IMR-90 (cell line): ENCODE measurements at regions not wholly inside any gene's neighbourhood (a gene's known extent, or its start where the extent isn't known, plus 50 kb on each side); places are given as distances from the start of the nearest gene placed in this dataset.

Source experiments
- ATAC-seq: fragments of 200-7000 bp; cut with Tn5 transposase; 2 replicates; pipeline ENCODE4 v1.9.1; 2020; ENCODE audit warnings: low read depth, mild to moderate bottlenecking, moderate library complexity
- BruUV-seq: library from RNA; stranded (reverse); fragments of 400-500 nt; replicated peaks from 2 replicates; lab custom pipeline; 2021; lab: Mats Ljungman, UMichigan
- CTCF ChIA-PET: fragments of 300-600 bp; formaldehyde crosslinking; extraction: SDS; loops from one replicate; lab custom pipeline; 2021; ENCODE audit warnings: antibody characterized with exemption; lab: Yijun Ruan, JAX
- POLR2A ChIA-PET: fragments of 300-600 bp; sonication (Branson Sonifier 250); formaldehyde crosslinking; loops from one replicate; lab custom pipeline; 2022; ENCODE audit warnings: antibody characterized with exemption; ENCODE audit not compliant: unreplicated experiment; lab: Charles Lee
- DNase-seq: peaks from one replicate; pipeline ENCODE4 v3.0.0; 2013
- H2AFZ ChIP-seq: replicated peaks from 2 replicates; pipeline ENCODE3; 2013; ENCODE audit warnings: low read length, mild to moderate bottlenecking; ENCODE audit not compliant: poor library complexity
- H2AK5ac ChIP-seq: 2 replicates; pipeline ENCODE4 v1.6.1; 2013; ENCODE audit warnings: low read depth, low read length, inconsistent platforms
- H2AK9ac ChIP-seq: replicated peaks from 2 replicates; pipeline ENCODE3; 2013; ENCODE audit warnings: mild to moderate bottlenecking, low read depth, low read length, moderate library complexity; ENCODE audit not compliant: poor library complexity
- H2BK120ac ChIP-seq: 2 replicates; pipeline ENCODE4 v1.6.1; 2013; ENCODE audit warnings: low read depth, low read length, inconsistent platforms
- H2BK15ac ChIP-seq: 3 replicates; pipeline ENCODE4 v1.6.1; 2013; ENCODE audit warnings: low read depth, low read length, inconsistent platforms
- H2BK20ac ChIP-seq: 2 replicates; pipeline ENCODE4 v1.6.1; 2013; ENCODE audit warnings: low read depth, mild to moderate bottlenecking, inconsistent platforms, low read length, moderate library complexity
- H2BK5ac ChIP-seq: 2 replicates; pipeline ENCODE4 v1.6.1; 2013; ENCODE audit warnings: mild to moderate bottlenecking, low read depth, low read length, inconsistent platforms; ENCODE audit not compliant: poor library complexity, severe bottlenecking
- H3K14ac ChIP-seq: replicated peaks from 2 replicates; pipeline ENCODE4 v1.6.1; 2013; ENCODE audit warnings: low read depth, low read length, inconsistent platforms
- H3K18ac ChIP-seq: 2 replicates; pipeline ENCODE4 v1.6.1; 2013; ENCODE audit warnings: low read depth, low read length, control low read depth
- H3K23ac ChIP-seq: 2 replicates; pipeline ENCODE4 v1.6.1; 2013; ENCODE audit warnings: low read depth, low read length, inconsistent platforms
- H3K27ac ChIP-seq: 2 replicates; pipeline ENCODE4 v1.5.1; 2013; ENCODE audit warnings: mild to moderate bottlenecking, control low read depth, low read length; ENCODE audit not compliant: insufficient read depth
- H3K27me3 ChIP-seq: 2 replicates; pipeline ENCODE4 v1.6.1; 2013; ENCODE audit warnings: low read length; ENCODE audit not compliant: control insufficient read depth, insufficient read depth
- H3K36me3 ChIP-seq: 2 replicates; pipeline ENCODE4 v1.6.1; 2013; ENCODE audit warnings: low read length, mixed read lengths; ENCODE audit not compliant: control insufficient read depth, insufficient read depth
- H3K4ac ChIP-seq: 2 replicates; pipeline ENCODE4 v1.6.1; 2013; ENCODE audit warnings: low read depth, low read length, inconsistent platforms
- H3K4me1 ChIP-seq: 2 replicates; pipeline ENCODE4 v1.6.1; 2013; ENCODE audit warnings: low read length, mixed read lengths; ENCODE audit not compliant: control insufficient read depth, insufficient read depth
- H3K4me2 ChIP-seq: 2 replicates; pipeline ENCODE4 v1.6.1; 2013; ENCODE audit warnings: low read depth, mild to moderate bottlenecking, control low read depth, low read length, moderate library complexity
- H3K4me3 ChIP-seq: 2 replicates; pipeline ENCODE4 v1.5.1; 2013; ENCODE audit warnings: low read depth, mild to moderate bottlenecking, control low read depth, low read length, moderate library complexity; ENCODE audit not compliant: insufficient read depth
- H3K56ac ChIP-seq: 2 replicates; pipeline ENCODE4 v1.6.1; 2013; ENCODE audit warnings: low read length, inconsistent platforms; ENCODE audit not compliant: insufficient read depth; ENCODE audit errors: extremely low read depth
- H3K79me1 ChIP-seq, 2 experiments: 2 replicates each; pipeline ENCODE4 v1.6.1; 2013; ENCODE audit warnings: low read length in 2 of 2, inconsistent platforms in 1 of 2, low read depth in 1 of 2
- H3K9ac ChIP-seq: 2 replicates; pipeline ENCODE4 v1.6.1; 2013; ENCODE audit warnings: low read depth, low read length, control low read depth
- H3K9me1 ChIP-seq: 2 replicates; pipeline ENCODE4 v1.6.1; 2013; ENCODE audit warnings: low read length, inconsistent platforms; ENCODE audit not compliant: insufficient read depth
- H3K9me3 ChIP-seq: 2 replicates; pipeline ENCODE4 v1.6.1; 2013; ENCODE audit warnings: low read length; ENCODE audit not compliant: control insufficient read depth, insufficient read depth
- H4K20me1 ChIP-seq: 2 replicates; pipeline ENCODE4 v1.6.1; 2013; ENCODE audit warnings: low read length, inconsistent platforms; ENCODE audit not compliant: insufficient read depth
- H4K5ac ChIP-seq: 2 replicates; pipeline ENCODE4 v1.6.1; 2013; ENCODE audit warnings: mild to moderate bottlenecking, low read depth, low read length, control low read depth
- H4K8ac ChIP-seq, 2 experiments: 2 replicates each; pipeline ENCODE4 v1.6.1; 2013; ENCODE audit warnings: low read depth in 2 of 2, low read length in 2 of 2, control low read depth in 1 of 2, inconsistent platforms in 1 of 2
- H4K91ac ChIP-seq: 2 replicates; pipeline ENCODE4 v1.6.1; 2013; ENCODE audit warnings: low read depth, low read length, inconsistent platforms; ENCODE audit not compliant: insufficient read depth
- BHLHE40 ChIP-seq: fragments of 150-350 bp; IDR thresholded peaks from 2 replicates; pipeline ENCODE4 v1.6.1; 2016; ENCODE audit warnings: mild to moderate bottlenecking, low read depth, low read length
- CEBPB ChIP-seq: IDR thresholded peaks from 2 replicates; pipeline ENCODE4 v1.6.1; 2012; ENCODE audit warnings: low read depth, low read length, improper control_type of control experiment
- CHD1 ChIP-seq: IDR thresholded peaks from 2 replicates; pipeline ENCODE4 v1.6.1; 2012; ENCODE audit warnings: low read depth, low read length, improper control_type of control experiment
- CTCF ChIP-seq: conservative IDR thresholded peaks from 2 replicates; pipeline ENCODE4 v1.5.1; 2012; ENCODE audit warnings: mild to moderate bottlenecking, low read depth, low read length, improper control_type of control experiment
- FOS ChIP-seq: fragments of 150-350 bp; IDR thresholded peaks from 2 replicates; pipeline ENCODE4 v1.6.1; 2016; ENCODE audit warnings: low read depth, low read length
- MAFK ChIP-seq: IDR thresholded peaks from 2 replicates; pipeline ENCODE4 v1.6.1; 2012; ENCODE audit warnings: low read depth, low read length, improper control_type of control experiment
- MAZ ChIP-seq: IDR thresholded peaks from 2 replicates; pipeline ENCODE4 v1.6.1; 2012; ENCODE audit warnings: low read depth, mild to moderate bottlenecking, low read length, improper control_type of control experiment, moderate library complexity, borderline replicate concordance
- NFE2L2 ChIP-seq: fragments of 150-350 bp; IDR thresholded peaks from 2 replicates; pipeline ENCODE4 v1.6.1; 2016; ENCODE audit warnings: low read depth, mild to moderate bottlenecking, low read length
- POLR2A ChIP-seq: IDR thresholded peaks from 2 replicates; pipeline ENCODE4 v1.6.1; 2012; ENCODE audit warnings: mild to moderate bottlenecking, low read depth, low read length
- RAD21 ChIP-seq: IDR thresholded peaks from 2 replicates; pipeline ENCODE4 v1.6.1; 2012; ENCODE audit warnings: low read length, improper control_type of control experiment
- RCOR1 ChIP-seq: IDR thresholded peaks from 2 replicates; pipeline ENCODE4 v1.6.1; 2012; ENCODE audit warnings: mild to moderate bottlenecking, low read length, improper control_type of control experiment; ENCODE audit not compliant: insufficient replicate concordance
- RFX5 ChIP-seq: IDR thresholded peaks from 2 replicates; pipeline ENCODE4 v1.8.0; 2012; ENCODE audit warnings: low read depth, mild to moderate bottlenecking, low read length, moderate library complexity
- WGBS, 2 experiments: methylation state at CpG; one replicate each; pipeline versions ENCODE4 v1.1.5 to v1.1.7; 2013; ENCODE audit warnings: missing lambda C conversion rate in 2 of 2; ENCODE audit not compliant: insufficient read length in 1 of 2; ENCODE audit errors: extremely low coverage in 2 of 2; 5-methylcytosine and 5-hydroxymethylcytosine counted together
- dilution Hi-C: fragments of 300-500 bp; cut with HindIII; formaldehyde crosslinking; loops from one replicate; pipeline ENCODE4 v1.14.3; 2018; ENCODE audit warnings: low sequenced_read_pairs; ENCODE audit not compliant: unreplicated experiment
- in situ Hi-C: fragments of 300-500 bp; cut with MboI; formaldehyde crosslinking; loops from 3 replicates; pipeline ENCODE4 v1.14.3; 2019; ENCODE audit warnings: low sequenced_read_pairs, inconsistent platforms, mixed read lengths
- intact Hi-C: fragments of 100-400 bp; cut with micrococcal nuclease; formaldehyde crosslinking; loops from 2 replicates; pipeline ENCODE4 v1.10.0; 2022
- TF ChIP-seq, protein P1 (sequence below): fragments of 150-350 bp; IDR thresholded peaks from 2 replicates; pipeline ENCODE4 v1.6.1; 2016; ENCODE audit warnings: low read depth, mild to moderate bottlenecking, low read length, moderate library complexity, borderline replicate concordance
- TF ChIP-seq, protein P2 (sequence below): fragments of 150-350 bp; IDR thresholded peaks from 2 replicates; pipeline ENCODE4 v1.6.1; 2017; ENCODE audit warnings: mild to moderate bottlenecking, antibody characterized with exemption, low read length, low read depth

- H3K23ac ChIP-seq = no peak overlapping the region
- H3K36me3 ChIP-seq = no peaks in the 10 kb centered on the region
- no CpG with 5 or more reads among the region's 4 CpGs for WGBS, 2 experiments
- H2BK20ac ChIP-seq = peak overlapping the region; percentile 43
- H3K79me1 ChIP-seq = no peaks in the 10 kb centered on the region
- BruUV-seq = no TSS peak
- no peak overlapping the region for H3K4me3 ChIP-seq
- H3K4ac ChIP-seq = no peak overlapping the region
- peak; percentile 90 for ATAC-seq
- no peaks in the 10 kb centered on the region for H3K9me3 ChIP-seq
- no peak overlapping the region for H3K9ac ChIP-seq
- no peak overlapping the region for H3K4me2 ChIP-seq
- in situ Hi-C loops = no loop called here
- H2BK15ac ChIP-seq = no peak overlapping the region
- ChIA-PET CTCF (no interaction called here), POLR2A (no interaction called here)
- no peaks in the 10 kb centered on the region for H4K20me1 ChIP-seq
- H3K18ac ChIP-seq = no peak overlapping the region; the same call in 1 of the 2 replicates
- no peaks in the 10 kb centered on the region; the same call in 1 of the 2 replicates for H3K9me1 ChIP-seq
- no peak overlapping the region for H2AFZ ChIP-seq
- dilution Hi-C loops = no loop called here
- no peak overlapping the region for H4K91ac ChIP-seq
- H2BK5ac ChIP-seq = no peak overlapping the region
- peaks cover 5% of the 10 kb centered on the region; the same call in 1 of the 2 replicates for H3K4me1 ChIP-seq
- H2BK120ac ChIP-seq = no peak overlapping the region
- H3K14ac ChIP-seq = peak overlapping the region; percentile 15; the same call in 1 of the 2 replicates
- no peak overlapping the region for H2AK5ac ChIP-seq
- H3K27ac ChIP-seq = no peak overlapping the region
- H3K56ac ChIP-seq = no peak overlapping the region
- no peak for TF ChIP-seq BHLHE40
- no peak for TF ChIP-seq FOS
- TF ChIP-seq CEBPB = no peak
- TF ChIP-seq, protein P1, sequence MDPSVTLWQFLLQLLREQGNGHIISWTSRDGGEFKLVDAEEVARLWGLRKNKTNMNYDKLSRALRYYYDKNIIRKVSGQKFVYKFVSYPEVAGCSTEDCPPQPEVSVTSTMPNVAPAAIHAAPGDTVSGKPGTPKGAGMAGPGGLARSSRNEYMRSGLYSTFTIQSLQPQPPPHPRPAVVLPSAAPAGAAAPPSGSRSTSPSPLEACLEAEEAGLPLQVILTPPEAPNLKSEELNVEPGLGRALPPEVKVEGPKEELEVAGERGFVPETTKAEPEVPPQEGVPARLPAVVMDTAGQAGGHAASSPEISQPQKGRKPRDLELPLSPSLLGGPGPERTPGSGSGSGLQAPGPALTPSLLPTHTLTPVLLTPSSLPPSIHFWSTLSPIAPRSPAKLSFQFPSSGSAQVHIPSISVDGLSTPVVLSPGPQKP = no peak
- no peak for TF ChIP-seq MAZ
- no peak for TF ChIP-seq CTCF
- TF ChIP-seq POLR2A = no peak
- TF ChIP-seq RCOR1 = no peak
- TF ChIP-seq NFE2L2 = no peak
- TF ChIP-seq, protein P2, sequence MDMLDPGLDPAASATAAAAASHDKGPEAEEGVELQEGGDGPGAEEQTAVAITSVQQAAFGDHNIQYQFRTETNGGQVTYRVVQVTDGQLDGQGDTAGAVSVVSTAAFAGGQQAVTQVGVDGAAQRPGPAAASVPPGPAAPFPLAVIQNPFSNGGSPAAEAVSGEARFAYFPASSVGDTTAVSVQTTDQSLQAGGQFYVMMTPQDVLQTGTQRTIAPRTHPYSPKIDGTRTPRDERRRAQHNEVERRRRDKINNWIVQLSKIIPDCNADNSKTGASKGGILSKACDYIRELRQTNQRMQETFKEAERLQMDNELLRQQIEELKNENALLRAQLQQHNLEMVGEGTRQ = no peak
- TF ChIP-seq CHD1 = no peak
- no peak; the same call in 1 of the 2 replicates for TF ChIP-seq MAFK
- TF ChIP-seq RFX5 = no peak
- no peak for TF ChIP-seq RAD21
- H2AK9ac ChIP-seq = no peak overlapping the region
- H4K5ac ChIP-seq = no peak overlapping the region
- DNase-seq = peak; percentile 46
- H3K27me3 ChIP-seq = peaks cover 3% of the 10 kb centered on the region
- H4K8ac ChIP-seq = no peak overlapping the region
- intact Hi-C loops = no loop called here
Measured at GRCh38 chr16:86430814-86431213, 79.5 kb upstream of the FOXF1 start.
